ENCODE measurements at regions not wholly inside any gene's neighbourhood (a gene's known extent, or its start where the extent isn't known, plus 50 kb on each side); places are given as distances from the start of the nearest gene placed in this dataset.

GRCh38 chrX:58051346-58051745 lies 141.1 kb upstream of the ZXDA start:
- no peak for TF ChIP-seq CTCF (conservative IDR thresholded peaks at IDR 0.05; ENCODE audit: low read length)
- no peak for TF ChIP-seq EZH2phosphoT487 (IDR thresholded peaks at IDR 0.05; ENCODE audit: borderline replicate concordance)
- no peaks in the 10 kb centered on the region for H4K20me1 ChIP-seq (ENCODE audit: insufficient read depth, low read length, poor library complexity, severe bottlenecking)
- no peaks in the 10 kb centered on the region for H3K9me2 ChIP-seq (replicated peaks; ENCODE audit: low read depth, low read length)
- no peaks in the 10 kb centered on the region for H3K27me3 ChIP-seq (ENCODE audit: insufficient read depth, low read length, poor library complexity, severe bottlenecking)
- no peaks in the 10 kb centered on the region for H3F3A ChIP-seq (ENCODE audit: low read depth)
- no peaks in the 10 kb centered on the region for H3K9me3 ChIP-seq (ENCODE audit: insufficient read depth, low read depth, low read length)
- H3K4me1 ChIP-seq (ENCODE audit: insufficient read depth, low read length, poor library complexity, severe bottlenecking): no peaks in the 10 kb centered on the region
- H3K4me3 ChIP-seq (ENCODE audit: low read length, poor library complexity, severe bottlenecking): no peak overlapping the region
- no peak overlapping the region for H2AFZ ChIP-seq (ENCODE audit: low read length)
- no peak overlapping the region for H3K4me2 ChIP-seq (ENCODE audit: low read depth, low read length, poor library complexity, severe bottlenecking)
- no peaks in the 10 kb centered on the region for H3K79me2 ChIP-seq (ENCODE audit: insufficient read depth, low read length)
- no peak overlapping the region for H3K9ac ChIP-seq (ENCODE audit: low read depth, low read length, poor library complexity, severe bottlenecking)
- no peaks in the 10 kb centered on the region for H3K36me3 ChIP-seq (ENCODE audit: insufficient read depth, low read length)

GRCh38 chrX:58044130-58044529 lies 133.9 kb upstream of the ZXDA start:
- Histone ChIP-seq H3K4me2 (ENCODE audit: low read depth, low read length, poor library complexity, severe bottlenecking) (no peak overlapping the region), H3F3A (ENCODE audit: low read depth) (no peaks in the 10 kb centered on the region), H3K9me3 (ENCODE audit: insufficient read depth, low read depth, low read length) (no peaks in the 10 kb centered on the region), H3K36me3 (ENCODE audit: insufficient read depth, low read length) (no peaks in the 10 kb centered on the region), H3K9ac (ENCODE audit: low read depth, low read length, poor library complexity, severe bottlenecking) (no peak overlapping the region), H3K4me3 (ENCODE audit: low read length, poor library complexity, severe bottlenecking) (no peak overlapping the region), H2AFZ (ENCODE audit: low read length) (no peak overlapping the region), H3K9me2 (replicated peaks; ENCODE audit: low read depth, low read length) (no peaks in the 10 kb centered on the region), H4K20me1 (ENCODE audit: insufficient read depth, low read length, poor library complexity, severe bottlenecking) (no peaks in the 10 kb centered on the region), H3K79me2 (ENCODE audit: insufficient read depth, low read length) (no peaks in the 10 kb centered on the region), H3K4me1 (ENCODE audit: insufficient read depth, low read length, poor library complexity, severe bottlenecking) (no peaks in the 10 kb centered on the region), H3K27me3 (ENCODE audit: insufficient read depth, low read length, poor library complexity, severe bottlenecking) (no peaks in the 10 kb centered on the region)
- TF ChIP-seq EZH2phosphoT487 (IDR thresholded peaks at IDR 0.05; ENCODE audit: borderline replicate concordance): no peak
- TF ChIP-seq CTCF (conservative IDR thresholded peaks at IDR 0.05; ENCODE audit: low read length): no peak

- H2AFZ ChIP-seq (ENCODE audit: low read length): no peak overlapping the region
- no peak overlapping the region for H3K4me3 ChIP-seq (ENCODE audit: low read length, poor library complexity, severe bottlenecking)
- H3K4me1 ChIP-seq (ENCODE audit: insufficient read depth, low read length, poor library complexity, severe bottlenecking): no peaks in the 10 kb centered on the region
- no peaks in the 10 kb centered on the region for H3K9me2 ChIP-seq (replicated peaks; ENCODE audit: low read depth, low read length)
- no peaks in the 10 kb centered on the region for H3K27me3 ChIP-seq (ENCODE audit: insufficient read depth, low read length, poor library complexity, severe bottlenecking)
- H3K4me2 ChIP-seq (ENCODE audit: low read depth, low read length, poor library complexity, severe bottlenecking): no peak overlapping the region
- H3F3A ChIP-seq (ENCODE audit: low read depth): no peaks in the 10 kb centered on the region
- H3K9me3 ChIP-seq (ENCODE audit: insufficient read depth, low read depth, low read length): no peaks in the 10 kb centered on the region
- no peak overlapping the region for H3K9ac ChIP-seq (ENCODE audit: low read depth, low read length, poor library complexity, severe bottlenecking)
- no peak for TF ChIP-seq EZH2phosphoT487 (IDR thresholded peaks at IDR 0.05; ENCODE audit: borderline replicate concordance)
- peak; percentile 62 for TF ChIP-seq CTCF (conservative IDR thresholded peaks at IDR 0.05; ENCODE audit: low read length)
- H3K36me3 ChIP-seq (ENCODE audit: insufficient read depth, low read length): no peaks in the 10 kb centered on the region
- no peaks in the 10 kb centered on the region for H3K79me2 ChIP-seq (ENCODE audit: insufficient read depth, low read length)
- no peaks in the 10 kb centered on the region for H4K20me1 ChIP-seq (ENCODE audit: insufficient read depth, low read length, poor library complexity, severe bottlenecking)
Observed at GRCh38 chrX:58025979-58026378, 115.7 kb upstream of the ZXDA start.

Data from Loucy (cell line).